Smooth muscle cell (in vitro differentiated cells): ENCODE measurements at regions not wholly inside any gene's neighbourhood (a gene's known extent, or its start where the extent isn't known, plus 50 kb on each side); places are given as distances from the start of the nearest gene placed in this dataset.
A peak's percentile ranks its signal among the peaks of the same experiment; 100 is the strongest.
"Not testable (repeated sequence)": the region's sequence is repeated elsewhere in the genome, so short reads cannot be mapped to it uniquely, and the experiment has no call there.

Experiments
- DNase-seq: peaks from one replicate; lab custom pipeline; 2025; ENCODE audit not compliant: unreplicated experiment; lab: John Stamatoyannopoulos, UW
- H2AFZ ChIP-seq: fragments of 200-600 bp; sonication (generic); 2 replicates; pipeline ENCODE4 v1.6.0; 2016; ENCODE audit warnings: antibody characterized with exemption, low read depth, mild to moderate bottlenecking
- H3F3A ChIP-seq: fragments of 200-600 bp; sonication (generic); 2 replicates; pipeline ENCODE4 v1.6.0; 2017; ENCODE audit warnings: antibody characterized with exemption, low read depth
- H3K27ac ChIP-seq: fragments of 200-600 bp; sonication (generic); 2 replicates; pipeline ENCODE4 v1.5.1; 2016; ENCODE audit warnings: low read depth, mild to moderate bottlenecking
- H3K27me3 ChIP-seq: fragments of 200-600 bp; sonication (generic); 2 replicates; pipeline ENCODE4 v1.6.1; 2016; ENCODE audit warnings: low read depth, mild to moderate bottlenecking
- H3K36me3 ChIP-seq: fragments of 200-600 bp; sonication (generic); 2 replicates; pipeline ENCODE4 v1.5.1; 2016; ENCODE audit warnings: low read depth
- H3K4me1 ChIP-seq: fragments of 200-600 bp; sonication (generic); 2 replicates; pipeline ENCODE4 v1.5.1; 2016; ENCODE audit warnings: low read depth
- H3K4me2 ChIP-seq: fragments of 200-600 bp; sonication (generic); 2 replicates; pipeline ENCODE4 v1.6.0; 2016; ENCODE audit warnings: mild to moderate bottlenecking
- H3K4me3 ChIP-seq: fragments of 200-600 bp; sonication (generic); 2 replicates; pipeline ENCODE4 v1.5.1; 2016; ENCODE audit warnings: mild to moderate bottlenecking
- H3K79me2 ChIP-seq: fragments of 200-600 bp; sonication (generic); 2 replicates; pipeline ENCODE4 v1.6.0; 2016; ENCODE audit warnings: low read depth, mild to moderate bottlenecking
- H3K9ac ChIP-seq: fragments of 200-600 bp; sonication (generic); 2 replicates; pipeline ENCODE4 v1.6.0; 2016; ENCODE audit warnings: low read depth
- H3K9me3 ChIP-seq: fragments of 200-600 bp; sonication (generic); replicated peaks from 2 replicates; pipeline ENCODE4 v1.5.1; 2016; ENCODE audit warnings: low read depth
- H4K20me1 ChIP-seq: fragments of 200-600 bp; sonication (generic); 2 replicates; pipeline ENCODE4 v1.6.0; 2016; ENCODE audit warnings: low read depth
- WGBS: methylation state at CpG from one replicate; pipeline ENCODE4 v1.1.7; 2016; ENCODE audit warnings: low lambda C conversion rate; 5-methylcytosine and 5-hydroxymethylcytosine counted together
- TF ChIP-seq, protein P1 (sequence below): fragments of 200-600 bp; sonication (generic); IDR thresholded peaks from 2 replicates; pipeline ENCODE4 v1.5.1; 2017; ENCODE audit warnings: borderline replicate concordance, mild to moderate bottlenecking, antibody characterized with exemption; ENCODE audit not compliant: insufficient read depth, poor library complexity, severe bottlenecking

- no peak overlapping the region for H2AFZ ChIP-seq
- no peaks in the 10 kb centered on the region for H3K79me2 ChIP-seq
- peaks cover 7% of the 10 kb centered on the region for H3K27me3 ChIP-seq
- H3K4me3 ChIP-seq, result peak overlapping the region; percentile 31
- no peaks in the 10 kb centered on the region for H3K4me1 ChIP-seq
- TF ChIP-seq, protein P1, sequence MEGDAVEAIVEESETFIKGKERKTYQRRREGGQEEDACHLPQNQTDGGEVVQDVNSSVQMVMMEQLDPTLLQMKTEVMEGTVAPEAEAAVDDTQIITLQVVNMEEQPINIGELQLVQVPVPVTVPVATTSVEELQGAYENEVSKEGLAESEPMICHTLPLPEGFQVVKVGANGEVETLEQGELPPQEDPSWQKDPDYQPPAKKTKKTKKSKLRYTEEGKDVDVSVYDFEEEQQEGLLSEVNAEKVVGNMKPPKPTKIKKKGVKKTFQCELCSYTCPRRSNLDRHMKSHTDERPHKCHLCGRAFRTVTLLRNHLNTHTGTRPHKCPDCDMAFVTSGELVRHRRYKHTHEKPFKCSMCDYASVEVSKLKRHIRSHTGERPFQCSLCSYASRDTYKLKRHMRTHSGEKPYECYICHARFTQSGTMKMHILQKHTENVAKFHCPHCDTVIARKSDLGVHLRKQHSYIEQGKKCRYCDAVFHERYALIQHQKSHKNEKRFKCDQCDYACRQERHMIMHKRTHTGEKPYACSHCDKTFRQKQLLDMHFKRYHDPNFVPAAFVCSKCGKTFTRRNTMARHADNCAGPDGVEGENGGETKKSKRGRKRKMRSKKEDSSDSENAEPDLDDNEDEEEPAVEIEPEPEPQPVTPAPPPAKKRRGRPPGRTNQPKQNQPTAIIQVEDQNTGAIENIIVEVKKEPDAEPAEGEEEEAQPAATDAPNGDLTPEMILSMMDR, result no peak
- no peak overlapping the region for H3K27ac ChIP-seq
- no peak overlapping the region for H3K9ac ChIP-seq
- no peak for DNase-seq
- H4K20me1 ChIP-seq, result no peaks in the 10 kb centered on the region
- H3K4me2 ChIP-seq, result peak overlapping the region; percentile 69
- H3K9me3 ChIP-seq, result peaks cover 3% of the 10 kb centered on the region
- 42% methylated on average over 41 of the region's 41 CpGs for WGBS
- H3K36me3 ChIP-seq, result no peaks in the 10 kb centered on the region
- H3F3A ChIP-seq, result no peaks in the 10 kb centered on the region
These were observed 1467.1 kb downstream of the FOXD4L5 start for GRCh38 chr9:63817622-63818518.

DNA sequence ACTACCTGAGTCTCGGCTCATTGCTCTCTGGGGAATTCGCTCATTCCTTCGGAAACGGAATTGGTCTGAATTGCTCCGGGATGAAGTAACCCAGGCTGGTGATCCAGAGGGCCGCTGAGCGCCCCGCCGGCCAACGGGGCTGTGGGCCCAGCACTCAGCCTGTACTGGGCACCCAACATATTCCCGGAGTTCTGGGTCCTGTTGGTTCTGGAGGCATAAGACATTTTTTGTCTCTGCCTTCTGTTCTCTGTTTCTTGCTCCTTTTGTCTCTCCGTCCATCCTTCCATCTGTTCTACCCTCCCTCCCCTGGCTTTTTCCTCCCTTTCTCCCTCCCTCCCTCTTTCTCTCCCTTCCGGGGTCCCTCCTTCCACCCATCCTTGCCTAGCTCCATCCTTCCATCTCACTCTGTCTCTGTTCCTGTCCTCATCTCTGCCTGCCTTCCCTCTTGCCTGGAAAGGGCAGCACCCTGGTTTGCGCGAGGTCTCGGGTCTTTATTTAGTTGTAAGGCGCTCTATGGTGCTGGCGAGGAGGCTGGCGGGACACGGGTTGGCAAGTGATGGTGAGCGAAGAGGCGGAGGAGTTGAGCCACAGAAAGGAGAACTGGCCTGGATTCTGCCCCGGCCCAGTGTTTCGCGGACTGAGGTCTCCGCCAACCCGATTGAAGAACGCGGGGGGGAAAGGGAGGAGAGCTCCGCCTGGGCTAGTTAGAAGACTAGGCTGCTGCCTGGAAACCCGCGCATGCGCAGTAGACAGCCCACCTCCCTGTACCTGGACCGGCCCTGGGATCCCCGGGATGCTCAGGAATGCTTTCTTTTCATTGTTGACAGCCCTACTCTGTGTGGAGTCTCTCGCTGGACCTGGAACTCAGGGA is 1468.0 kb downstream of the FOXD4L5 start:
- Histone ChIP-seq H3K4me1 (no peaks in the 10 kb centered on the region), H3K4me2 (peak overlapping the region; percentile 69), H3K9ac (no peak overlapping the region), H3K9me3 (peaks cover 3% of the 10 kb centered on the region), H2AFZ (no peak overlapping the region), H3K4me3 (peak overlapping the region; percentile 32), H3K36me3 (no peaks in the 10 kb centered on the region), H3K27ac (no peak overlapping the region), H3K27me3 (peaks cover 7% of the 10 kb centered on the region), H3K79me2 (no peaks in the 10 kb centered on the region), H3F3A (no peaks in the 10 kb centered on the region), H4K20me1 (no peaks in the 10 kb centered on the region)
- TF ChIP-seq, protein P1, result no peak
- DNase-seq, result no peak
- WGBS, result 29% methylated on average over 36 of the region's 36 CpGs

- not testable (repeated sequence) for H2AFZ ChIP-seq, H3K27ac ChIP-seq, H3K9me3 ChIP-seq, H3K27me3 ChIP-seq, H4K20me1 ChIP-seq, H3K36me3 ChIP-seq, H3K4me1 ChIP-seq, H3K4me3 ChIP-seq, H3F3A ChIP-seq, H3K9ac ChIP-seq, H3K4me2 ChIP-seq, H3K79me2 ChIP-seq, DNase-seq
- WGBS, result 84% methylated on average over 39 of the region's 52 CpGs
These were observed 1469.9 kb downstream of the FOXD4L5 start for GRCh38 chr9:63814970-63815669.

GRCh38 chr9:63813391-63814021 is 1471.5 kb downstream of the FOXD4L5 start:
- H4K20me1 ChIP-seq, H3F3A ChIP-seq, H2AFZ ChIP-seq, H3K79me2 ChIP-seq, H3K27ac ChIP-seq, H3K4me1 ChIP-seq, H3K27me3 ChIP-seq, H3K9me3 ChIP-seq, H3K9ac ChIP-seq, DNase-seq, H3K36me3 ChIP-seq: not testable (repeated sequence)
- Histone ChIP-seq H3K4me3 (peak overlapping the region; percentile 42), H3K4me2 (peak overlapping the region; percentile 76)
- 63% methylated on average over 35 of the region's 39 CpGs for WGBS

DNA sequence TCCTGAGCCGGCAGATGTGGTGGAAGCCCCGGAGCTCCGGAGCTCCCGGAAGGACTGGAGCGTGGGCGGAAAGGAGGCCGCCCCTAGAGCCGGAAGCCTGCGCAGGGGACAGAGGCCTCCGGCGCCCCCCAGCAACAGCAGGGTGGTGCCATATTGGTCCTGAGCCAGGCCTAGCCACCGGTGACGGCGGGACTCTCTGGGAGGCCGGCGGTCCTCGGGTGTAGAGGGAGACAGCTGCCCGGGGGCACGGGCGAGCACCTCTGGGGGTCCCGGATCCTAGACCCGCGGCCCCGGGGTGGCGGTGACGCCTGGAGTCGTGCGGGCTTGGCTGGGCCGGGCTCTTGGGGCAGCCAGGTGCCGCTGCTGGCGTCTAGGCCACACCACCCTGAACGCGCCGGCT is 1472.2 kb downstream of the FOXD4L5 start:
- H3K9ac ChIP-seq, H3K27me3 ChIP-seq, H3K27ac ChIP-seq, H2AFZ ChIP-seq, H3K36me3 ChIP-seq, H3F3A ChIP-seq, DNase-seq, H3K4me3 ChIP-seq, H3K4me2 ChIP-seq, H4K20me1 ChIP-seq, H3K4me1 ChIP-seq, H3K79me2 ChIP-seq, H3K9me3 ChIP-seq: not testable (repeated sequence)
- 87% methylated on average over 33 of the region's 34 CpGs for WGBS

DNA sequence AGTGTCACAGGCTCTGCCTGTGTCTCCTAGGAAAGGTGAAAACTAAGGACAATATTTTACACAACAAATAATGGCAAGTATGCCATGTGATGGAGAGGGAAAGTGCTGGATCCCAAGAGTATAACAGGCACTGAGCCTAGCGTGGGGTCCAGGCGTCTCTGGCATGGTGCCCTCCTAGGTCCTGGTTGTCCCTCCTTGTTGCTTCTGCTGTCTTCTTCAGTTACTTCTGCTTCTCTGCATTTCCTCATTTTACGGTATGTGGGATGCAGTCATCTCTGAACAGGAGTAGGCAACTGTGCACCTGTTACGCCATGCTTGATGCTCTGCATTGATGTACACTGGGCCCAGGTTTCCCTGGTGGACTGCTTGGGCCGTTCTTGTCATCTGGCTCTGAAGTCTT is 1480.8 kb downstream of the FOXD4L5 start:
- not testable (repeated sequence) for H3K9me3 ChIP-seq, DNase-seq, H3K27ac ChIP-seq, H3K4me2 ChIP-seq, H3F3A ChIP-seq, H4K20me1 ChIP-seq, H3K79me2 ChIP-seq, H3K27me3 ChIP-seq, H3K4me3 ChIP-seq, H2AFZ ChIP-seq, H3K4me1 ChIP-seq, H3K9ac ChIP-seq, H3K36me3 ChIP-seq
- 60% methylated on average over 5 of the region's 5 CpGs for WGBS
